ENCODE measurements at regions not wholly inside any gene's neighbourhood (a gene's known extent, or its start where the extent isn't known, plus 50 kb on each side); places are given as distances from the start of the nearest gene placed in this dataset. TPM values are rescaled to one million over a fixed set of nuclear protein-coding genes. Genes with fewer than 3 reads are reported as not detected.
"Not testable (repeated sequence)": the region's sequence is repeated elsewhere in the genome, so short reads cannot be mapped to it uniquely, and the experiment has no call there.

DNA sequence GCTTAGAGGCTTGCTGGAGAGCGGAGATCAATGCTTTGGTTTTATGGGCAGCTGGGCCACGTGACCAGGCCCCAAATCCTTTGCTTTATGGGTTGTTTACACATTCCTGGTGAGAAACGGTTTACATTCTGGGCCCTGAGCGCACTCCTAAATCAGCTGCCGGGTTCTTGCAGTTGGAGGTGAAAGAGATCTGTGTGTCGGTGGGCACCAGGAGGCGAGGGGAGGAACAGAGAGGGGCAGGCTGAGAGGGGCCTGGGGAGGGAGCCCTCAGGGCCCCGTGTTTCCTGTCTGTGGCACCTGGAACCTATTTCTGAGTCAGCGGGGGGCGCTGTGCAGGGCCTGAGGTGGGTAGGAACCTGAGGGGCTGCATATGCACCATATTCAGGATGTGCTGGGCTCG lies 63.5 kb upstream of the HAND1 start:
- DNase-seq (no peak), ATAC-seq (no peak)
- ChIA-PET POLR2A (no interaction called here), CTCF (interaction anchor here (1.1 kb wide), 1 partner anchor 17 kb away, joined by 3 read pairs; no protein-coding TSS in a partner anchor)
- no peaks in the 10 kb centered on the region for H3K36me3 Mint-ChIP-seq (ENCODE audit: low read depth)
- intact Hi-C loops (cut with DNase I, micrococcal nuclease), result no loop called here
- no peaks in the 10 kb centered on the region for H3K9me3 Mint-ChIP-seq (ENCODE audit: low read depth)
- no peak overlapping the region for H3K4me3 Mint-ChIP-seq
- H3K4me1 Mint-ChIP-seq, result no peaks in the 10 kb centered on the region
- H3K27ac Mint-ChIP-seq, result no peak overlapping the region
- H3K27me3 Mint-ChIP-seq, result peaks cover 20% of the 10 kb centered on the region

DNA sequence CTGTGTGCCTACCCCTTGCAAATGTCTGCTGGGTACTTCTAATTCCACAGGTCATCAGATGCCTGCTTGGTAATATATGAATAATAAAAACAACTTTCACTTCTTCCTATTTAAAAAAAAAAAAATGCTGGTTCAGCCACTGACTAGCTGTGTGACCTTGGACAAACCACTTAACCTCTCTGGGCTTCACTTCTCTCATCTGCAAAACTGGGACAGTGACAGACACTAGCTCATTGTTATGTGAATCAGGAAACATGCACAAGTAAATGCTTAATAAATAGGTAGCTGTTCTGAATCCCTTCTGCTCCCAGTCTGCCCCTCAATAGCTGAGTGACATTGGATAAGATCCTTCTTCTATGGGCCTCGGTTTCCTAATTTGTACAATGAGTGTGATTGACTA lies 62.6 kb upstream of the HAND1 start:
- H3K4me1 Mint-ChIP-seq, result no peaks in the 10 kb centered on the region
- no peak overlapping the region for H3K4me3 Mint-ChIP-seq
- peaks cover 22% of the 10 kb centered on the region for H3K27me3 Mint-ChIP-seq
- H3K9me3 Mint-ChIP-seq (ENCODE audit: low read depth), result no peaks in the 10 kb centered on the region
- POLR2A ChIA-PET, result interaction anchor here (0.6 kb wide), 1 partner anchor 12 kb away, joined by 3 read pairs; no protein-coding TSS in a partner anchor
- CTCF ChIA-PET, result interaction anchor here (0.6 to 1.1 kb wide), 2 partner anchors 16 to 28 kb away, joined by 3 read pairs; no protein-coding TSS in a partner anchor
- no peak overlapping the region for H3K27ac Mint-ChIP-seq
- ATAC-seq, result no peak
- intact Hi-C loops (cut with DNase I, micrococcal nuclease), result no loop called here
- H3K36me3 Mint-ChIP-seq (ENCODE audit: low read depth), result no peaks in the 10 kb centered on the region
- no peak for DNase-seq

DNA sequence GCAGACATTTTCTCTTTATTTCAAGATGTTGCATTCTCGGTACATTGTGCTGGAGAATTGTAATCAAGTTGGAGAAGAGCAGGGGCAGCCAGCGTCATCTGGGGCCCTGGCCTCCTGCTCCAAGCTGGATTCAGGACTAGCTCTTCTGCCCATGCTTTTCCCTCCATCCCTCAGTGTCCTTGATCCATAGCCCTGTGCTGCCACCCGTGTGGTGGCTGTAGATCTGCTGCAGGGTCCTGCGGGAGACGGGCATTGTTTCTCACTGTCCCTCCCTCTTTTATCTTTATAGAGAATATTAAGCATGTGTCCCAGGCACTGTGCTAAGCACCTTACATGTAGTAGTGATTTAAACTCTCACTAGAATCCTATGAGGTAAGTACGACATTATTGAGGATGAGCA lies 60.5 kb upstream of the HAND1 start:
- CTCF ChIA-PET, result interaction anchor here (0.6 kb wide), 1 partner anchor 34 kb away, joined by 3 read pairs; no protein-coding TSS in a partner anchor
- POLR2A ChIA-PET, result no interaction called here
- H3K27ac Mint-ChIP-seq, result no peak overlapping the region
- ATAC-seq (no peak), DNase-seq (no peak)
- intact Hi-C loops (cut with DNase I, micrococcal nuclease), result no loop called here
- peaks cover 23% of the 10 kb centered on the region for H3K27me3 Mint-ChIP-seq
- no peaks in the 10 kb centered on the region for H3K9me3 Mint-ChIP-seq (ENCODE audit: low read depth)
- H3K4me1 Mint-ChIP-seq, result no peaks in the 10 kb centered on the region
- H3K36me3 Mint-ChIP-seq (ENCODE audit: low read depth), result no peaks in the 10 kb centered on the region
- H3K4me3 Mint-ChIP-seq, result no peak overlapping the region

DNA sequence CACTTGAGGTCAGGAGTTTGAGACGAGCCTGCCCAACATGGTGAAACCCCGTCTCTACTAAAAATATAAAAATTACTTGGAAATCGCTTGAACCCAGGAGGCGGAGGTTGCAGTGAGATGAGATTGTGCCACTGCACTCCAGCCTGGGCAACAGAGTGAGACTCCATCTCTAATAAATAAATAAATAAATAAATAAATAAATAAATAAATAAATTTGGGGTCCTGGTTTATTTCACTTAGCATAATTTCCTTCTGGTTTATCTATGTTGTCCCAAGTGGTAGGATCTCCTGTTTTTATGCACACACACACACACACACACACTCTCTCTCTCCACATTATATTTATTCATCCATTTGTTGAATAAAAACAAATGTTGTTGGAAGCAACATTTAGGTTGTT lies 58.4 kb upstream of the HAND1 start:
- ATAC-seq; H3K36me3 Mint-ChIP-seq (ENCODE audit: low read depth); DNase-seq; H3K4me3 Mint-ChIP-seq; POLR2A ChIA-PET; H3K9me3 Mint-ChIP-seq (ENCODE audit: low read depth); H3K27ac Mint-ChIP-seq; CTCF ChIA-PET; intact Hi-C loops (cut with DNase I, micrococcal nuclease); H3K4me1 Mint-ChIP-seq: not testable (repeated sequence)
- peaks cover 23% of the 10 kb centered on the region for H3K27me3 Mint-ChIP-seq

DNA sequence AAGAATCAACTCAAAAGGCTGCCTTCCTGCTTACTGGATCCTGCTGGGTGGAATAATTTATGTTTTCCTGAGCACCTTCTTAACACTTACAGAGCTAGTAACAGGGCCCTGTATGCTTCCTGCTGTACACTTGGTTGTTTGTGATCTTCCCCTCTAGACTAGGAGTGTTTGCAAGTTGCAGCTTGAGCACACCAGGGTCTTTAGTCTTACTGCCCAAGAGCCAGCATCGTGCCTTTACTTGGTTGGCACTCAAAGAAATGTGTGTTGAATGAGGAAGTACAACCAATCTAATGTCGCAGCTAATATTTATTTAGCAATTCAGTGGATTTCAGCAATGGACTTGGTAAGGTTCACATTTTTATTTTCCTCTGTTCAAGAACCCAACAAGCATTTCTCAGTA lies 57.5 kb upstream of the HAND1 start:
- intact Hi-C loops (cut with DNase I, micrococcal nuclease), result no loop called here
- H3K4me3 Mint-ChIP-seq, result no peak overlapping the region
- H3K27ac Mint-ChIP-seq, result no peak overlapping the region
- H3K9me3 Mint-ChIP-seq (ENCODE audit: low read depth), result peaks cover 2% of the 10 kb centered on the region
- ChIA-PET CTCF (interaction anchor here (1.0 kb wide), 1 partner anchor 15 kb away, joined by 3 read pairs; no protein-coding TSS in a partner anchor), POLR2A (no interaction called here)
- peaks cover 25% of the 10 kb centered on the region for H3K27me3 Mint-ChIP-seq
- no peak for ATAC-seq
- H3K4me1 Mint-ChIP-seq, result no peaks in the 10 kb centered on the region
- DNase-seq, result no peak
- H3K36me3 Mint-ChIP-seq (ENCODE audit: low read depth), result no peaks in the 10 kb centered on the region

DNA sequence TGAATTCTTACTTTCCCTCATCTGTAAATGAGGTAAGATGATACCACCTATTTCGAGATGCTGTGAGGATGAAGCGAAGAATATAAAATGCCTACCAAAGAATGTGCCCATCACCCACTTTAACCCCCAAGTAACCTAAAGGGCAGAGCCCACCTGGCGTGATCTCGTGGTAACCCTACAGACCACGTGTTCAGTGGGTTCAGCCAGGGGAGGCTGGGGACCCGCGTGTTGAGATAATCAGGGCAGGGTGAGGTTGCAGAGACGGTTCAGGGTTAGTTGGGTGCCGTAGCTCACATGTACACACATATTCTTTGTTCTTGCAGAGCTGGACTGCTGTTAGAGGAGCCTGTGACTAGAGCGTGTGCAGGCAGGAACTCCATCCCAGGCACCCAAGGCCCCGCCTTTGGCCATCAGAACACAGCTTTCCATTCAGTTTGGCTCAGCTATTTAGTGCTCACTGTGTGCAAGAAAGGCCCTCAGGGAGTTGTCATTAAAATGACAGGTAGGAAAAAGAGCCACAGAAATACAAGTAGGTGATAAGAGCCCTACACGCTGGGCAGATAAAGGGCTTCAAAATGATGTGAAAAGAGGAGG lies 56.5 kb upstream of the HAND1 start:
- no peak overlapping the region for H3K4me3 Mint-ChIP-seq
- POLR2A ChIA-PET, result no interaction called here
- ATAC-seq, result no peak

DNA sequence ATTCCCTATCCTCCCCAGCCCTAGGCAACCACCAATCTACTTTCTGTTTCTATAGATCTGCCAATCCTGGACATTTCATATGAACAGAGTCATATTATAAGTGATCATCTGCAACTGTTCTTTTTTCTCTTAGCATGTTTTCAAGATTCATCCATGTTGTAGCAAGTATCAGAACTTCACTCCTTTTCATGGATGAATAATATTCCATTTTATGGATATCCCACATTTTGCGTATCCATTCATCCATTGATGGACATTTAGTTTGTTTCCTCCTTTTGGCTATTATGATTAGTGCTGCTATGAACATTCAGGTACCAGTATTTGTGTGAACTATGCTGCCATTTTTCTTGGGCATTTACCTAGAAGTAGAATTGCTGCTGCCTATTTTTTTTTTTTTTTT lies 51.3 kb upstream of the HAND1 start:
- CTCF ChIA-PET, result interaction anchor here (1.0 kb wide), 1 partner anchor 80 kb away, joined by 3 read pairs; no protein-coding TSS in a partner anchor
- Mint-ChIP-seq H3K27me3 (peaks cover 37% of the 10 kb centered on the region), H3K9me3 (ENCODE audit: low read depth) (peaks cover 2% of the 10 kb centered on the region), H3K27ac (no peak overlapping the region), H3K4me3 (no peak overlapping the region), H3K36me3 (ENCODE audit: low read depth) (no peaks in the 10 kb centered on the region), H3K4me1 (no peaks in the 10 kb centered on the region)
- ATAC-seq, result no peak
- DNase-seq, result no peak
- intact Hi-C loops (cut with DNase I, micrococcal nuclease), result no loop called here
- POLR2A ChIA-PET, result no interaction called here

More for the DNA sequence above, 56.5 kb upstream of the HAND1 start:
- Mint-ChIP-seq H3K27me3 (peaks cover 25% of the 10 kb centered on the region), H3K36me3 (ENCODE audit: low read depth) (no peaks in the 10 kb centered on the region), H3K9me3 (ENCODE audit: low read depth) (peaks cover 2% of the 10 kb centered on the region), H3K4me1 (no peaks in the 10 kb centered on the region), H3K27ac (no peak overlapping the region)
- no peak for DNase-seq
- CTCF ChIA-PET, result interaction anchor here (1.0 kb wide), 1 partner anchor 14 kb away, joined by 3 read pairs; no protein-coding TSS in a partner anchor
- intact Hi-C loops (cut with DNase I, micrococcal nuclease), result no loop called here

DNA sequence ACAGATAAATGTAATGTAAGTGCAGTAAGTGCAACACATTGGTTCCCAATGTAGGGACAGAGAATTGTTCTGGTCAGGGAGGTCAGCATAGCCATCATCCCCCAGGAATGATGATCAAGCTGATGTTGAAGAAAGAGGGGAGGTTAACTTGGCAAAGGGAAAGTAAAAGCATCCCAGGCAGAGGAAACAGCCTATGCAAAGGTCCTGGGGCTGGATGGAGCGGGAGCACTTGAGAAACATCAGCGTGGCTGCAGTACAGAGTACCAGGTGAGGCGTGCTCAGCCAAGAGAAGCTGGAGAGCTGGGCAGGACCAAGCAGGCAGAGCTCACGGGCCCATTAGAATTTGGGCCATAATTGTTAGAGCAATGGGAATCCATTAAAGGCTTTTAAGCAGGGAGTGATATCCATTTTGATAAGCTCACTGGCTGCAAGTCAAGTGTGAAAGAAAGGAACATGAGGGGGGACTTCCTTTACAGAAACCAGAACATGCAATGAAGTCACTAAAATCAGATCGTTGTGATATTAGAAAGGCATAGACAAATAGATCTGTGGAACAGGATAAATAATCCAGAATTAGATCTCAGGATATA lies 50.1 kb upstream of the HAND1 start:
- Mint-ChIP-seq H3K4me3 (no peak overlapping the region), H3K36me3 (ENCODE audit: low read depth) (no peaks in the 10 kb centered on the region), H3K27me3 (peaks cover 38% of the 10 kb centered on the region), H3K4me1 (no peaks in the 10 kb centered on the region), H3K27ac (no peak overlapping the region), H3K9me3 (ENCODE audit: low read depth) (peaks cover 2% of the 10 kb centered on the region)
- POLR2A ChIA-PET, result interaction anchor here (0.6 kb wide), 1 partner anchor 13 kb away, joined by 3 read pairs; no protein-coding TSS in a partner anchor
- ATAC-seq (no peak), DNase-seq (no peak)
- CTCF ChIA-PET, result interaction anchor here (0.6 to 1.0 kb wide), 2 partner anchors 45 to 81 kb away, joined by 3 read pairs; no protein-coding TSS in a partner anchor
- intact Hi-C loops (cut with DNase I, micrococcal nuclease), result no loop called here

Small RNA genes in the stretch of these regions (microRNA-seq; reads per million reads assigned to microRNA genes)
- not detected for gene MIR1303 (ENCODE audit: borderline replicate concordance)
- not detected for gene MIR3141 (ENCODE audit: borderline replicate concordance)

All from activated CD4-positive, alpha-beta T cell treated with anti-CD3 and anti-CD28 coated beads for 36 hours (primary cell).